GM12891 (cell line): ENCODE measurements at regions not wholly inside any gene's neighbourhood (a gene's known extent, or its start where the extent isn't known, plus 50 kb on each side); places are given as distances from the start of the nearest gene placed in this dataset.

Experiments
- PAX5 ChIP-seq: IDR thresholded peaks from 2 replicates; pipeline ENCODE4 v1.6.1; 2011; ENCODE audit warnings: low read length, moderate library complexity, mild to moderate bottlenecking; ENCODE audit not compliant: insufficient read depth, severe bottlenecking
- POLR2A ChIP-seq: IDR thresholded peaks from 2 replicates; pipeline ENCODE4 v1.6.1; 2011; ENCODE audit warnings: low read depth, low read length, control low read depth
- POLR2AphosphoS5 ChIP-seq: IDR thresholded peaks from 2 replicates; pipeline ENCODE4 v1.6.1; 2011; ENCODE audit warnings: low read depth, low read length, control low read depth
- POU2F2 ChIP-seq: IDR thresholded peaks from 2 replicates; pipeline ENCODE4 v1.6.1; 2011; ENCODE audit warnings: low read depth, mild to moderate bottlenecking, control low read depth, low read length, moderate library complexity
- TAF1 ChIP-seq: IDR thresholded peaks from 2 replicates; pipeline ENCODE4 v1.6.1; 2011; ENCODE audit warnings: low read depth, low read length, control low read depth

DNA sequence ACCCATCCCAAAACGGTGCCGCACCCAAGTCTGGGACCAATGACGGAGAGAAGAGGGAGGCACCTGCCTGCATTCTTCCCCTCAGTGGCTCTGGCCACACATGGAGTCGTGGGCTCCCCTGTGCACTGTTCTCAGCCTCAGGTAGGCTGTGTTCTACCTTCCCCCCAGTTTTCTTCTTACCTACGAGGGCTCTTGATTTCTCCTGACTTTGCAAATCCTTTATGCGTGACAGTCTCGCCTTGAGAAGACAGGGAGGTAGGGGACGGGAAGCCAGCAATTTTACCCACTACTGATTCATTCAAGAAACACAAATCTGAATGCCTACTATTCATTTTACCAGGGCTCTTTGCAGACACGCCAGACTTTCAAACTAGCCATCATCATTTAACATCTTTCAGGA is 261.3 kb upstream of the NSMCE3 start:
- TF ChIP-seq POLR2A (no peak), POU2F2 (no peak), POLR2AphosphoS5 (no peak), TAF1 (no peak), PAX5 (no peak)
